ENCODE measurements at regions not wholly inside any gene's neighbourhood (a gene's known extent, or its start where the extent isn't known, plus 50 kb on each side); places are given as distances from the start of the nearest gene placed in this dataset.

DNA sequence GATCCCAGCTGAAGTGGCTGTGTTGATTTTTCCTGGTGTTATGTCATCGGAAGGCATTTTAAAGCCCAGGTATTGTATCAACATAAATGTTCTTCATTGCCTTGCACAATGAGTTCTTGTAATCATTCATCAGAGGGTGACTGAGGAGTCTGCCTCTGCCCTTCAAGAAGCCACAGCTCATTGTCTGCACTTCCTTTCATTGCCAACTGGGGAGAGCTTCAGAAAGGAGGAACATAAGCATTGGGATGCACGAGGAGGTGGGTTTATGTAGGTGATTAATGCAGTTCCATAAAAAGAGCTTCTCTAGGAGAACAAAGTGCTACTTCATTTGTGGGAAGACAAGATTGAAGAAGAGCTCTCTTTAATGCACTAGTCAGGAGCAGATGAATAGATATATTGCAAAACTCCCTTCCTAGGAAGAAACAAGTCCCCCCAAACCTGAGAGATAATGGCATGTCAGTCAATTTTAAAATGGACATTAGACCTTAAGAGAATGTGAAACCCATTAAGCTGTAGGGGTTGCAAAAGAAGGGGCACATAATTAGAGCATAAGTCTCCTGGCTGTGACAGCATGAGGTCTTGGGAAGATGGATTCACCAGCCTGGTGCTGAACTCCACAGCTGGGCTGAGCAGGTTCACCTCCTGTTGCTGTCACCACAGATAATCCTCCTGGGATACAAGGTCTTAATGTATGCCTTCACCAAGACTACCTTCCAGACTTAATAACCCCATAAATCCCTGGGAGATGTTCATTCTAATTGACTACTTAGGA, 124.6 kb downstream of the BACH1 start:
- no peak for DNase-seq (ENCODE audit: extremely low spot score, unreplicated experiment)
- Mint-ChIP-seq H3K4me3 (no peak overlapping the region), H3K4me1 (ENCODE audit: unreplicated experiment) (peaks cover 4% of the 10 kb centered on the region), H3K36me3 (no peaks in the 10 kb centered on the region), H3K9me3 (no peaks in the 10 kb centered on the region), H3K27ac (no peak overlapping the region), H3K27me3 (no peaks in the 10 kb centered on the region)
- TF ChIP-seq, protein P1, sequence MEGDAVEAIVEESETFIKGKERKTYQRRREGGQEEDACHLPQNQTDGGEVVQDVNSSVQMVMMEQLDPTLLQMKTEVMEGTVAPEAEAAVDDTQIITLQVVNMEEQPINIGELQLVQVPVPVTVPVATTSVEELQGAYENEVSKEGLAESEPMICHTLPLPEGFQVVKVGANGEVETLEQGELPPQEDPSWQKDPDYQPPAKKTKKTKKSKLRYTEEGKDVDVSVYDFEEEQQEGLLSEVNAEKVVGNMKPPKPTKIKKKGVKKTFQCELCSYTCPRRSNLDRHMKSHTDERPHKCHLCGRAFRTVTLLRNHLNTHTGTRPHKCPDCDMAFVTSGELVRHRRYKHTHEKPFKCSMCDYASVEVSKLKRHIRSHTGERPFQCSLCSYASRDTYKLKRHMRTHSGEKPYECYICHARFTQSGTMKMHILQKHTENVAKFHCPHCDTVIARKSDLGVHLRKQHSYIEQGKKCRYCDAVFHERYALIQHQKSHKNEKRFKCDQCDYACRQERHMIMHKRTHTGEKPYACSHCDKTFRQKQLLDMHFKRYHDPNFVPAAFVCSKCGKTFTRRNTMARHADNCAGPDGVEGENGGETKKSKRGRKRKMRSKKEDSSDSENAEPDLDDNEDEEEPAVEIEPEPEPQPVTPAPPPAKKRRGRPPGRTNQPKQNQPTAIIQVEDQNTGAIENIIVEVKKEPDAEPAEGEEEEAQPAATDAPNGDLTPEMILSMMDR (conservative IDR thresholded peaks at IDR 0.05), result no peak

DNA sequence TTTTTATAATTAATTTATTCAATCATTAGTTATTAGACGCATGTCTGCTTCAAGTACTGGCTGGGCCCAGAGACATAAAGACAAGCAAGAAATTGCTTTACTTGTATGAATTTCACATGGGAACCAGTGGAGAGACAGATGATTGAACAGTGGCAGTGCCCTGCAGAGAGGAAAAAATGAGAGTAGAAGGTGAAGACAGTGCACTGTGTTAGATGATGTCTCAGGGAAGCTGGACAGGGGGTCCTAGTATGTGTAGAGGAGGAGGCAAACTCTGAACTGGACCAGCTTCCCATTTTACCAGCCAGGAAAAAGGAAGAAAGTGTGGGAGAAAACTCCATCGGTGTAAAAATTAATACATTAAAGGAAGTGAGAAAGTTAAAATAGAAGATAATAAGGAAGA, 126.0 kb downstream of the BACH1 start:
- TF ChIP-seq, protein P1 (conservative IDR thresholded peaks at IDR 0.05), result no peak
- Mint-ChIP-seq H3K27ac (no peak overlapping the region), H3K4me1 (ENCODE audit: unreplicated experiment) (peaks cover 9% of the 10 kb centered on the region), H3K27me3 (no peaks in the 10 kb centered on the region), H3K4me3 (no peak overlapping the region), H3K36me3 (no peaks in the 10 kb centered on the region), H3K9me3 (peaks cover 4% of the 10 kb centered on the region)
- no peak for DNase-seq (ENCODE audit: extremely low spot score, unreplicated experiment)

DNA sequence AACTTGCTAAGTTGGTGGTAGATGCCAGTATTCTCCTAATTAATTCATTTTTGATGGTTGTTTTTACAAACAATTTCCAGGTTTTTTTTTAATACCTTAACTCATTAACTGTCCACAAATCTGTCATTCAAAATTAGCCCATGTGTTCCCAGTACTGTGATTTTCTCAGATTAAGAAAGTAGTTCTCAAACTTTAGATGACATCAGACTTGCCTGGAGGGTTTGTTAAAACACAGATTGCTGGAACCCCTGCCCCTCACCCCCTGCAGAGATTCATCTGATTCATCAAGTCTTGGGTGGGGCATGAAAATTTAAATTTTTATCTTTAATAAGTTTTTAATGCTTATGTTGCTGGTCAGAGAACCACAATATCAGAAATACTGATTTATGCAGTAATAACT, 130.5 kb downstream of the BACH1 start:
- Mint-ChIP-seq H3K4me3 (no peak overlapping the region), H3K36me3 (no peaks in the 10 kb centered on the region), H3K4me1 (ENCODE audit: unreplicated experiment) (peaks cover 17% of the 10 kb centered on the region), H3K9me3 (peaks cover 4% of the 10 kb centered on the region), H3K27me3 (no peaks in the 10 kb centered on the region), H3K27ac (peak overlapping the region; percentile 88)
- TF ChIP-seq, protein P1 (conservative IDR thresholded peaks at IDR 0.05), result no peak
- DNase-seq (ENCODE audit: extremely low spot score, unreplicated experiment), result no peak

DNA sequence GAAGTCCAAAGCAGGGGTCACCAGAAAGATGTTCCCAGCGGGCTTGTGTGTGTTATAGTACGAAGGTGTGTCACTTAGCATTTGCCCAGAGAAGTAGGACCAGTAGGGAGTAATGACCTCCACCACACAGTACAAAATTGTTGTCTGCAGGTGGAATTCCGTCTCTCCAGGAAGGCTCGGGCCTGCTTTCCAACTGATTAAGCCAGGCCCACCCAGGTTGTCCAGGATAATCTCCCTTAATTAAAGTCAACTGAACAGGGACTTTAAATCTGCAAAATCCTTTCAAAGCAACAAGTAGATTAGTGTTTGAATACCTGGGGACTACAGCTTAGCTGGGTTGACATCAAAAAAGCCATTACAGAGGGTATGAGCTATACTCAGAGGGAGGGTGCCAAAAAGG, 131.3 kb downstream of the BACH1 start:
- Mint-ChIP-seq H3K27ac (no peak overlapping the region), H3K27me3 (no peaks in the 10 kb centered on the region), H3K9me3 (peaks cover 4% of the 10 kb centered on the region), H3K36me3 (no peaks in the 10 kb centered on the region), H3K4me1 (ENCODE audit: unreplicated experiment) (peaks cover 18% of the 10 kb centered on the region), H3K4me3 (no peak overlapping the region)
- DNase-seq (ENCODE audit: extremely low spot score, unreplicated experiment), result no peak
- TF ChIP-seq, protein P1 (conservative IDR thresholded peaks at IDR 0.05), result no peak

DNA sequence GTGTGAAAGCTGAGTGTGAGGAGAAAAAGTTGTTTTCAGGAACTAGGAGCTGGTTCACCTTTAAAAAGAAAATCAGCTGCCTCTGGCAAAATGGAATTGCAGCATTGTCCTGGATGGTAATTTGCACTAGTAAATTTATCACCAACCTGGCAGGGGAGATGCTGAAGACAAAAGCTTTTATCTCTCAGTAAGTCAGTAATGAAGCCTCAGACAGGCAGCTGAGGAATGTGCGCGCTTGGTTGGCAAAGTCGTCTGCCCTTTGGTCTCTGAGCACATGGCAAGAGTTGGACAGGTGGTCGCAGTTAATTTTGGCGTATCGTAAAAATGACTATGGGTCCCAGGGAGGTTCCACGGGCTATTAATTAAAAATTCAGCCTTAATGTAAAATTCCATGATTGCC, 131.9 kb downstream of the BACH1 start:
- no peak for DNase-seq (ENCODE audit: extremely low spot score, unreplicated experiment)
- Mint-ChIP-seq H3K27ac (no peak overlapping the region), H3K36me3 (no peaks in the 10 kb centered on the region), H3K27me3 (no peaks in the 10 kb centered on the region), H3K9me3 (peaks cover 4% of the 10 kb centered on the region), H3K4me1 (ENCODE audit: unreplicated experiment) (peaks cover 18% of the 10 kb centered on the region), H3K4me3 (no peak overlapping the region)
- TF ChIP-seq, protein P1 (conservative IDR thresholded peaks at IDR 0.05), result no peak

Measured in type B pancreatic cell (in vitro differentiated cells).